PC-3 (cell line): ENCODE measurements at regions not wholly inside any gene's neighbourhood (a gene's known extent, or its start where the extent isn't known, plus 50 kb on each side); places are given as distances from the start of the nearest gene placed in this dataset.
"Not testable (repeated sequence)": the region's sequence is repeated elsewhere in the genome, so short reads cannot be mapped to it uniquely, and the experiment has no call there.

ENCODE experiments used
- CTCF ChIP-seq: fragments of 300-600 bp; sonication (generic); conservative IDR thresholded peaks from 2 replicates; pipeline ENCODE4 v1.5.1; 2017; ENCODE audit warnings: antibody characterized with exemption, low read depth, mild to moderate bottlenecking, low read length
- EZH2 ChIP-seq: fragments of 300-600 bp; sonication (generic); IDR thresholded peaks from one replicate; pipeline ENCODE4 v1.6.1; 2017; ENCODE audit warnings: antibody characterized with exemption, mild to moderate bottlenecking, low read length; ENCODE audit not compliant: unreplicated experiment
- EZH2phosphoT487 ChIP-seq: fragments of 300-600 bp; sonication (generic); IDR thresholded peaks from 2 replicates; pipeline ENCODE4 v1.6.1; 2018; ENCODE audit warnings: mild to moderate bottlenecking, antibody characterized with exemption, low read length, borderline replicate concordance

- not testable (repeated sequence) for TF ChIP-seq EZH2, CTCF, EZH2phosphoT487
Measured at GRCh38 chr2:132363352-132363751, 53.3 kb upstream of the GPR39 start.
